GM12878 (cell line): ENCODE measurements at regions not wholly inside any gene's neighbourhood (a gene's known extent, or its start where the extent isn't known, plus 50 kb on each side); places are given as distances from the start of the nearest gene placed in this dataset.

Source experiments
- ASH2L ChIP-seq: fragments of 300-600, 200-600 bp; sonication (generic); IDR thresholded peaks from 2 replicates; pipeline ENCODE4 v1.6.1; 2017; ENCODE audit warnings: low read depth, mild to moderate bottlenecking, borderline replicate concordance
- EZH2 ChIP-seq: IDR thresholded peaks from 2 replicates; pipeline ENCODE4 v1.6.1; 2012; ENCODE audit warnings: low read depth, mild to moderate bottlenecking, control low read depth, inconsistent platforms, low read length, borderline replicate concordance; ENCODE audit not compliant: control insufficient read depth
- MEF2B ChIP-seq: fragments of 450-650 bp; IDR thresholded peaks from 2 replicates; pipeline ENCODE4 v1.6.1; 2018; ENCODE audit warnings: mild to moderate bottlenecking, moderate library complexity; ENCODE audit not compliant: partially characterized antibody, poor library complexity, severe bottlenecking
- MYC ChIP-seq: IDR thresholded peaks from 2 replicates; pipeline ENCODE4 v1.6.1; 2011; ENCODE audit warnings: mild to moderate bottlenecking, low read length, moderate library complexity, inconsistent platforms; ENCODE audit not compliant: insufficient read depth, insufficient replicate concordance, insufficient read length, severe bottlenecking
- TBL1XR1 ChIP-seq: IDR thresholded peaks from 2 replicates; pipeline ENCODE4 v1.6.1; 2012; ENCODE audit warnings: low read depth, low read length, improper control_type of control experiment
- TF ChIP-seq, protein P1 (sequence below): fragments of 450-650 bp; IDR thresholded peaks from 2 replicates; pipeline ENCODE4 v1.6.1; 2014; ENCODE audit warnings: mild to moderate bottlenecking
- TF ChIP-seq, protein P2 (sequence below), 3 experiments: IDR thresholded peaks in 2 of 3; conservative IDR thresholded peaks in 1 of 3; 2 replicates each; pipeline ENCODE4 v1.5.1; 2011; ENCODE audit warnings: low read depth in 3 of 3, low read length in 3 of 3, mild to moderate bottlenecking in 3 of 3, control low read depth in 2 of 3, moderate library complexity in 2 of 3, inconsistent platforms in 1 of 3, mixed read lengths in 1 of 3; ENCODE audit not compliant: control insufficient read depth in 2 of 3, insufficient read depth in 1 of 3; ENCODE audit errors: extremely low read depth in 1 of 3
- TF ChIP-seq, protein P3 (sequence below): IDR thresholded peaks from 2 replicates; pipeline ENCODE4 v1.6.1; 2011; ENCODE audit warnings: low read depth, low read length, improper control_type of control experiment, borderline replicate concordance

DNA sequence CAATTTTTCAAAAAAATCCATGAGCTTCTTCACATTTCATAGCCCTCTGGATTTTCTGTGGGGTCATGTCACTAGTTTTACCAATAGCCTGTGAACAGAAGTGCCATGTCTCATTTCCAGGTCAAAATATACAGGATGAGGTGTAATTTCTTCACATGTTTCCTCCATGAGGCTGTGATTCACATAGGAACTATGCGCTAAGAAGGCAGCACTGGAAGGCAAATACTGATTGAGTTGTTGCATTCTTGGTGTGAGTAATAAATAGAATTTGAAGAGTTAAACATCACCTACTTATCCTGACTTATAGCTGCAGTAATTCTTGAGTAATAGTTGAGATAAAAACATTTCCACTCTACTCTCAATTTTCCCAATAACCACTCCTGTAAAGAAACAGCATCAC lies 442.3 kb downstream of the HAO1 start:
- TF ChIP-seq, protein P1, sequence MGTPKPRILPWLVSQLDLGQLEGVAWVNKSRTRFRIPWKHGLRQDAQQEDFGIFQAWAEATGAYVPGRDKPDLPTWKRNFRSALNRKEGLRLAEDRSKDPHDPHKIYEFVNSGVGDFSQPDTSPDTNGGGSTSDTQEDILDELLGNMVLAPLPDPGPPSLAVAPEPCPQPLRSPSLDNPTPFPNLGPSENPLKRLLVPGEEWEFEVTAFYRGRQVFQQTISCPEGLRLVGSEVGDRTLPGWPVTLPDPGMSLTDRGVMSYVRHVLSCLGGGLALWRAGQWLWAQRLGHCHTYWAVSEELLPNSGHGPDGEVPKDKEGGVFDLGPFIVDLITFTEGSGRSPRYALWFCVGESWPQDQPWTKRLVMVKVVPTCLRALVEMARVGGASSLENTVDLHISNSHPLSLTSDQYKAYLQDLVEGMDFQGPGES, result no peak
- TF ChIP-seq, protein P2, sequence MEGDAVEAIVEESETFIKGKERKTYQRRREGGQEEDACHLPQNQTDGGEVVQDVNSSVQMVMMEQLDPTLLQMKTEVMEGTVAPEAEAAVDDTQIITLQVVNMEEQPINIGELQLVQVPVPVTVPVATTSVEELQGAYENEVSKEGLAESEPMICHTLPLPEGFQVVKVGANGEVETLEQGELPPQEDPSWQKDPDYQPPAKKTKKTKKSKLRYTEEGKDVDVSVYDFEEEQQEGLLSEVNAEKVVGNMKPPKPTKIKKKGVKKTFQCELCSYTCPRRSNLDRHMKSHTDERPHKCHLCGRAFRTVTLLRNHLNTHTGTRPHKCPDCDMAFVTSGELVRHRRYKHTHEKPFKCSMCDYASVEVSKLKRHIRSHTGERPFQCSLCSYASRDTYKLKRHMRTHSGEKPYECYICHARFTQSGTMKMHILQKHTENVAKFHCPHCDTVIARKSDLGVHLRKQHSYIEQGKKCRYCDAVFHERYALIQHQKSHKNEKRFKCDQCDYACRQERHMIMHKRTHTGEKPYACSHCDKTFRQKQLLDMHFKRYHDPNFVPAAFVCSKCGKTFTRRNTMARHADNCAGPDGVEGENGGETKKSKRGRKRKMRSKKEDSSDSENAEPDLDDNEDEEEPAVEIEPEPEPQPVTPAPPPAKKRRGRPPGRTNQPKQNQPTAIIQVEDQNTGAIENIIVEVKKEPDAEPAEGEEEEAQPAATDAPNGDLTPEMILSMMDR (IDR thresholded peaks at IDR 0.05 in 2 of 3, conservative IDR thresholded peaks at IDR 0.05 in 1 of 3; ENCODE audit: control insufficient read depth in 2 of 3, extremely low read depth in 1 of 3, insufficient read depth in 1 of 3, low read depth in 3 of 3, low read length in 3 of 3), result no peak
- no peak for TF ChIP-seq MEF2B
- TF ChIP-seq MYC, result no peak
- TF ChIP-seq, protein P3, sequence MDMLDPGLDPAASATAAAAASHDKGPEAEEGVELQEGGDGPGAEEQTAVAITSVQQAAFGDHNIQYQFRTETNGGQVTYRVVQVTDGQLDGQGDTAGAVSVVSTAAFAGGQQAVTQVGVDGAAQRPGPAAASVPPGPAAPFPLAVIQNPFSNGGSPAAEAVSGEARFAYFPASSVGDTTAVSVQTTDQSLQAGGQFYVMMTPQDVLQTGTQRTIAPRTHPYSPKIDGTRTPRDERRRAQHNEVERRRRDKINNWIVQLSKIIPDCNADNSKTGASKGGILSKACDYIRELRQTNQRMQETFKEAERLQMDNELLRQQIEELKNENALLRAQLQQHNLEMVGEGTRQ, result no peak
- TF ChIP-seq ASH2L, result no peak
- TF ChIP-seq EZH2, result no peak
- no peak for TF ChIP-seq TBL1XR1
